Kidney epithelial cell (primary cell): ENCODE measurements at regions not wholly inside any gene's neighbourhood (a gene's known extent, or its start where the extent isn't known, plus 50 kb on each side); places are given as distances from the start of the nearest gene placed in this dataset.

Source experiments
- DNase-seq: peaks from one replicate; pipeline ENCODE4 v3.0.0-alpha.2; 2010; ENCODE audit warnings: low read depth
- H3K27me3 ChIP-seq: 2 replicates; pipeline ENCODE4 v1.6.0; 2011; ENCODE audit warnings: low read length; ENCODE audit not compliant: control insufficient read depth, insufficient read depth
- H3K36me3 ChIP-seq: 2 replicates; pipeline ENCODE4 v1.5.1; 2011; ENCODE audit warnings: low read length; ENCODE audit not compliant: control insufficient read depth, insufficient read depth
- H3K4me3 ChIP-seq: 2 replicates; pipeline ENCODE4 v1.5.1; 2011; ENCODE audit warnings: low read depth, mild to moderate bottlenecking, control low read depth, low read length
- TF ChIP-seq, protein P1 (sequence below): IDR thresholded peaks from 2 replicates; pipeline ENCODE4 v1.5.1; 2011; ENCODE audit warnings: mild to moderate bottlenecking, moderate library complexity, low read length, control low read depth, inconsistent platforms; ENCODE audit not compliant: insufficient read depth, poor library complexity, severe bottlenecking

DNA sequence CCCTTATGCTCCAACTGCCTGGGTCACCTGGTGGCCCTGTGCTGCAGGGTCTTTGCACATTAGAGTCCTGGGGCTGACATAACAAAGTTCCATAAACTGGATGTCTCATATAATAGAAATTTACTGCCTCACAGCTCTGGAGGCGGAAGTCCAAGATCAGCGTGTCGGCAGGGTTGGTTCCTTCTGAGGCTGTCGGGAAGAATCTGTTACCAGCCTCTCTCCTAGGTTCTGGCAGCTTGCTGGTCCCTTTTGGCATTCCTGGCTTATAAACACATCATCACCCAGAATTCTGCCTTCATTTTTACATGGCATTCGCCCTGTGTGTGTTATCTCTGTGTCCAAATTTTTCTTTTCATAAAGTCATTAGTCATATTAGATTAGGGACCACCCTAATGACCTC lies 170.5 kb downstream of the NDUFA10 start:
- TF ChIP-seq, protein P1, sequence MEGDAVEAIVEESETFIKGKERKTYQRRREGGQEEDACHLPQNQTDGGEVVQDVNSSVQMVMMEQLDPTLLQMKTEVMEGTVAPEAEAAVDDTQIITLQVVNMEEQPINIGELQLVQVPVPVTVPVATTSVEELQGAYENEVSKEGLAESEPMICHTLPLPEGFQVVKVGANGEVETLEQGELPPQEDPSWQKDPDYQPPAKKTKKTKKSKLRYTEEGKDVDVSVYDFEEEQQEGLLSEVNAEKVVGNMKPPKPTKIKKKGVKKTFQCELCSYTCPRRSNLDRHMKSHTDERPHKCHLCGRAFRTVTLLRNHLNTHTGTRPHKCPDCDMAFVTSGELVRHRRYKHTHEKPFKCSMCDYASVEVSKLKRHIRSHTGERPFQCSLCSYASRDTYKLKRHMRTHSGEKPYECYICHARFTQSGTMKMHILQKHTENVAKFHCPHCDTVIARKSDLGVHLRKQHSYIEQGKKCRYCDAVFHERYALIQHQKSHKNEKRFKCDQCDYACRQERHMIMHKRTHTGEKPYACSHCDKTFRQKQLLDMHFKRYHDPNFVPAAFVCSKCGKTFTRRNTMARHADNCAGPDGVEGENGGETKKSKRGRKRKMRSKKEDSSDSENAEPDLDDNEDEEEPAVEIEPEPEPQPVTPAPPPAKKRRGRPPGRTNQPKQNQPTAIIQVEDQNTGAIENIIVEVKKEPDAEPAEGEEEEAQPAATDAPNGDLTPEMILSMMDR: no peak
- no peak for DNase-seq
- Histone ChIP-seq H3K36me3 (no peaks in the 10 kb centered on the region), H3K27me3 (no peaks in the 10 kb centered on the region), H3K4me3 (no peak overlapping the region)

DNA sequence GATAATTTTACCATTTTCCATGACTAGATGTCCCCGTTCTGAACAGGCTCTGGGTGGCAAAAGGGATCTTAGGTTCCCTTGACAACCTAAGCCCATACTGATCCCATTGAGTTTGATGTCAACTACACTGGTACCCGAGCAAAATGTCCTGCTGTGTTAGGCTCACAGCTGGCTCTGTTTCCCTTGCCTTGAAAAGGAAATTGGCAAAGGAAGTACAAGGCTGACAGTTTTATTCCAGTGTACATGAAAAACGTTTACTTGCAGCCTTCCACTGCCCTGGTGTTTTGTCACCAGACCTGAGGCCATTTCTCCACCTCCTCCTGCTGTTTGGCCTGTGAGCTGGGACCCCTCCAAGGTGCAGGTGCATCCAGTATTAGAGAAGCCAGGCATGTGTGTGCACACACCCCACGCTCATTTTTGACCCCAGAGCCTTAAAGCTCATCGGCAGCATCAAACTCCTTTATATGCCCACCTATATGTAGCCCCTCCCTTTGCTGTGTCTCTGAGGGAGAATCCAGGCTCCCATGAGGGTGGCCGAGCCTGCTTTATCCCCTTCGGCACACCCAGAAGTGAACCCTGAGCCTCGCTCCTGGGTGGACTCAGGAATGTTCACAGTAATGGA lies 171.3 kb downstream of the NDUFA10 start:
- Histone ChIP-seq H3K4me3 (no peak overlapping the region), H3K27me3 (no peaks in the 10 kb centered on the region), H3K36me3 (no peaks in the 10 kb centered on the region)
- TF ChIP-seq, protein P1: no peak
- no peak for DNase-seq

DNA sequence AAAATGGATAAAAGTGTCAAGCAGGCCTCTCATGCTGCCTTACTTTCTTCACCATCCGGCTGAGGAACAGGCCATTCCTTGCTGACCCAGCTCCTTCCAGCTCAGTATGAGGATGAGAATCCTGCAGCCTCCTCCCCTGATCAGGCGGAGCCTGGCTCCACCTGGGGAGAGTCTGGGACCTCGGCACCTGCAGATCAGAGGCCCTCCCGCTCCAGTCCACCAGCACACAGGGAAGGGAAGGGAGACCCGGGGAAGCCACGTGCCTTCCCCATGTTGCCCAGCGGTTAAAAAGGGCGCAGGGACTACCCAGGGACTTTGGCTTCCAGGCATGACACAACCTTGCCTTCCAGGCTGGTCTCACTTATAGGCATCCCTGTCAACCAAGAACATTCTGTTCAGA lies 172.0 kb downstream of the NDUFA10 start:
- H3K36me3 ChIP-seq: no peaks in the 10 kb centered on the region
- no peak for DNase-seq
- H3K27me3 ChIP-seq: no peaks in the 10 kb centered on the region
- TF ChIP-seq, protein P1: no peak
- no peak overlapping the region for H3K4me3 ChIP-seq

DNA sequence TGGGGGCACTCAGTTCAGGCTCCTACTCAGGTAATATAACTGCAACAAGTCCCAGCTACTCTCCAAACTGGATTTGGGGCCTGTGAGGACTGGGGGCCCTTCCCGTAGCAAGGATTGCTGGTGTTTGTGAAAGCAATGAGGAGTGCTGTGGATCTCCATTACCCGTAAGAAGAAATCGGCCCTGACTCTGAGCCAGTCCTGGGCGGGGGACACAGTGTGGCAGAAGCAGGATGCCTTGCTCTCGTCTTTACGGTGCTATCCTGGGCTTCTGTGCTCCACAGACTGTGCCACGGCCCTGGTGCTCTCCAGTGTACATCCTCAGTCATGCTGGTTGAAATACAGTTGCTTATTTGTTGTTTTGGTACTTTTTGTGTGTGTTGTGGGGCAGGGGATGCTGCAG lies 172.9 kb downstream of the NDUFA10 start:
- DNase-seq: no peak
- Histone ChIP-seq H3K36me3 (no peaks in the 10 kb centered on the region), H3K27me3 (no peaks in the 10 kb centered on the region), H3K4me3 (no peak overlapping the region)
- TF ChIP-seq, protein P1: no peak

DNA sequence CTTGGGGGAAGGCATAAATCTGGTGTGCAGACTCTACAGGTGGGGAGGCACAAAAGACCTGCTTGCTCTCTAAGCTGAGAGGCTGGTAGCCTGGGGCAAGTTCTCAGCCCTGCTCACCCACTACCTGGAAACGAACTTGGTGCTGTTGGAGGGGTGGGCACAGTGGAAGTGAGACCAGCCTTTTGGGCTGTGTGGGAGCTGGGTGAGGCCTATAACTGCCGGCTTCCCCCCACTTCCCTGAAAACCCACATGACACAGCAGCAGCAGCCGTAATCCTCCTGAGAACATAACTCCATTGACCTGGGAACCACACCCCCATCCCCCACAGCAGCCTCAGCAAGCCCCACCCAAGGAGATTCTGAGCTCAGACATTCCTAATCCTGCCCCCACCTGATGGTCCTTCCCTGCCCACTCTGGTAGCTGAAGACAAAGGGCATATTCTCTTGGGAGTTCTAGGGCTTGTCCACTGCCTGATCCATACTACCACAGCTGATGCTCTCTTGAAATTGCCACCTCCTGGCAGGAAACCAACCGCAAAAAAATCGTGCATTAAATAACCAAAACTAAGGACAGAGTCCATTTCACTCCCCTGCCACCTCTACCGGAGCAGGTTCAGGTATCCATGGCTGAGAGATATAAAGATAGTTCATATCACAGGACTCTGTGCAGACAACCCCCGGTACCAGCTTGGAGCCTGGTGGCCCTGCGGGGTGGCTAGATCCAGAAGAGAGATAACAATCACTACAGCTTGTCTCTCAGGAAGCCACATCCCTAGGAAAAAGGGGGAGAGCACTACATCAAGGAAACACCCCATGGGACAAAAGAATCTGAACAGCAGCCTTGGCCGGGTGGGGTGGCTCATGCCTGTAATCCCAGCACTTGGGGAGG lies 178.1 kb downstream of the NDUFA10 start:
- DNase-seq: no peak
- H3K4me3 ChIP-seq: no peak overlapping the region
- TF ChIP-seq, protein P1: no peak
- H3K36me3 ChIP-seq: no peaks in the 10 kb centered on the region
- no peaks in the 10 kb centered on the region for H3K27me3 ChIP-seq
